Ammon's horn (tissue), 1 donor: ENCODE measurements at regions not wholly inside any gene's neighbourhood (a gene's known extent, or its start where the extent isn't known, plus 50 kb on each side); places are given as distances from the start of the nearest gene placed in this dataset.
A peak's percentile ranks its signal among the peaks of the same experiment; 100 is the strongest.
"Not testable (repeated sequence)": the region's sequence is repeated elsewhere in the genome, so short reads cannot be mapped to it uniquely, and the experiment has no call there.

Experiments used
- DNase-seq: peaks from one replicate; pipeline ENCODE4 v3.0.0-alpha.2; 2016; ENCODE audit warnings: low spot score

- no peak for DNase-seq
These were observed 95.2 kb downstream of the TFAP2C start for GRCh38 chr20:56724241-56724757.

- DNase-seq: no peak
These were observed 100.9 kb downstream of the TFAP2C start for GRCh38 chr20:56730003-56730402.

- peak; percentile 16 for DNase-seq
These were observed 101.9 kb downstream of the TFAP2C start for GRCh38 chr20:56730996-56731395.

- no peak for DNase-seq
These were observed 102.4 kb downstream of the TFAP2C start for GRCh38 chr20:56731476-56731875.

DNA sequence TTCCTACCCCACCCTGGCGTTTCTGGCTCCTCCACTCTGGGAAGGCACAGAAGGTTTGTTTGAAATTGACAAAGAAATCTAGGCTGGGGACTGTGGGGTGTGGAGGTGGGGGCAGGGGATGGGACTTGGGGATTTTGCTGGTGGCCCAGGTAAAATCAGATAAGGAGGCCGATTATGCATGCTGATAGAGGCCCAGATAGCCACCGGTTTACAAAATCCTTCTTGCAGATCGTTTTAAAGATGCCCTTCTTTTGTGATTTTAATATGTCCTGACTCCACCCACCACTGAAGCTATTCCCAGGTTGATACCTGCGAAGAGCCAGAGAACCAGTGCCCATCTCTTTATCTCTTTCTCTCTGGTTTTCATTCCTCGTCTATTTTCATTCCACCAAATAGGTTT lies 104.9 kb downstream of the TFAP2C start:
- DNase-seq: no peak

GRCh38 chr20:56735084-56735642 lies 106.1 kb downstream of the TFAP2C start:
- DNase-seq: peak; percentile 24

DNA sequence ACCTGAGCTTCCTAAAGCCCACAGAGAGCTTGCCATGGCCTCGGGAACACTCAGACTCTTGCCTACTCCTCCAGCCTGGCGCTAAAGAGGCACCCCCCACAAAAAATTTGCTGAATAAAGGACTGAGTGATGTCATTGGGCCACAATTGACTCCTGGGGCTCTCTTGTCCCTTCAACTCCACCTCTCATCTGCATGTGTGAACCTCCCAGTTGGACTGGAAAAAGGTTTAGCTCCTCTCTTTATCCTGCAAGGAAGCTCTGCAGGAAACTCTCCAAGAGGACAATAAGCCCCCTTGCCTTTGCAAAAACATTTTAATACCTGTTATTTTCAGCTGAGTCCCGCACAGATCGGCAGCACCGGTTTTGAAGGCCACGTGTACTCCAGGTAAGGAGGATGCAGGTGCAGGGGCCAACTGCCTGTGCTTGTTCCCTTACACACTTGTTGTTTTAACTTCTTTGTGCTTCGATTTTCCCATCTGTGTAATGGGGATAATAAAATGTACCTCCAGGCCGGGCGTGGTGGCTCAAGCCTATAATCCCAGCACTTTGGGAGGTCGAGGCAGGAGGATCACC lies 107.3 kb downstream of the TFAP2C start:
- no peak for DNase-seq

- not testable (repeated sequence) for DNase-seq
These were observed 115.3 kb downstream of the TFAP2C start for GRCh38 chr20:56744325-56744821.

- DNase-seq: peak; percentile 29
These were observed 119.6 kb downstream of the TFAP2C start for GRCh38 chr20:56748476-56749377.

GRCh38 chr20:56750430-56750829 lies 121.3 kb downstream of the TFAP2C start:
- DNase-seq: peak; percentile 13

GRCh38 chr20:56752274-56752673 lies 123.2 kb downstream of the TFAP2C start:
- DNase-seq: no peak

GRCh38 chr20:56755201-56755600 lies 126.1 kb downstream of the TFAP2C start:
- no peak for DNase-seq

- DNase-seq: not testable (repeated sequence)
These were observed 127.6 kb downstream of the TFAP2C start for GRCh38 chr20:56756658-56757057.

DNA sequence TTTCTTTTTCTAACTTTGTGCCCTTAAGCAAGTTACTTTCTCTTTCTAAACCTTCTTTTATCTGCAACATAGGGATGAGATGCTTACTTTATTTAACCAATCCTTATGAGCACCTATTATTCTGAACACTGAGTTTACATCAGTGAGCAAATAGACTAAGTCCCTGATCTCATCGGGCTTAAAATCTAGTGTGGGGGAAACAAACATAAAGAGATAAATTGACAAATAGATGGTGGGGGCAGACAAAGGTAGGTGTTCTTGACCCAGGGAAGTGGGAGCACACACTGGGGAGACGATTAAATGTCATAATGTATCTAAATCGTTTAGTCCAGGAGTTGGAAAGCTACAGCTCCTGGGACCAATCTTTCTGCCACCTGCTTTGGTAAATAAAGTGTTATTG lies 129.6 kb downstream of the TFAP2C start:
- DNase-seq: no peak

DNA sequence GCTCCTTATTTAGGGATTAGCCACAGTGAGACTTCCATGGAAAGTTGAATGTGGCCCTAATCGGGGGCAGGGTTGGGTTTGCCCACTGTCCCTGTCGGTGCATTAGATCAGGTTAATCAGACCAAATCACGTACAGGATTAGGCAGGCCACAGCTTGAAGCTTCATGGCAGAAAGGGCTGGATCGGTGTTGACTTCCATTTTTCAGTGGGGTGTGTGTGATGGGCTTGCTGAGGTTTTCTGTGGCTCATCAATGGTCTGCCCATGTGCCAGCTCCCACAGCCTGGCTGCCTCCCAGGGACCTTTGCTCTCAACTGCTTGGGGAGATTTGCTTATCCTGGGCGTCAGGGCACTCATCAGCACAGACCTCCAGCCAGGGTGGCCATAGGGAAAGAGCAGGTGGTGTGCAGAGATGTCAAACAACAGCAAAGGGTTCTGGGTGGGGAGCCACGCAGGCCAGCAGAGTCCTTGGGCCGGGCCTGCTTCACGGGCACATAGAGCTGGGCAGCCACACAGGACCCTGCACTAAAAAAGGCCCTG lies 130.7 kb downstream of the TFAP2C start:
- no peak for DNase-seq

GRCh38 chr20:56760610-56761009 lies 131.5 kb downstream of the TFAP2C start:
- DNase-seq: no peak

DNA sequence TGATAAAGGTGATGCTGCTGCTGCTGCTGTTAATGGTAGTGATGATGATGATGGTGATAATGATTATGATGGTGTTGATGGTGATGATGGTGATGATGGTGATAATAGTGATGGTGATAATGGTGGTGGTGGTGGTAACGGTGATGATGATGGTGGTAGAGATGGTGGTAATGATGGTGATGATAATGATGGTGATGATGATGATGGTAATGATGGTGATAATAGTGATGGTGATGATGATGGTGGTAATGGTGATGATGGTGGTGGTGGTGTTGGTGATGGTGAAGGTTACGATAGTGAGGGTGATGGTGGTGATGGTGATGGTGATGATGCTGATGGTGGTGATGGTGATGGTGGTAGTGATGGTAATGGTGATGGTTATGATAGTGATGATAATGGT lies 132.3 kb downstream of the TFAP2C start:
- no peak for DNase-seq

DNA sequence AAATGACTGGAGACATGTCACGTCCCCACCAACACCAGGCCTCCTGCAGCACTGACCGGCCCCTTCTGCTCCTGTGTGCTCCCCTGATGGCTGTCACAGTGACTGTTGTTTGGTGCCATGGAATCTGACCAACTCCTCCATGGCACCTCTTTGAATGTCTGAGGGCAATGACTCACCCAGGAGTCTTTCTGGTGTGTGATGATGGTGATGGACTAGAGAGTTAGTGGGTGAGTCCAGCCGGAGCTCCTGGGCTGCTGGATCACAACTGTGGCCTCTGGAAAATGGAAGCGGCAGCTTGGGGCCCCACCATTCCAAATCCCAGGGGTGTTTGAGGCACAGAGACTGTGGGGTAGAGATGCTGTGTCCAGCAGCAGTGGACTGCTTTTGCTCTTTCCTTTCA lies 133.3 kb downstream of the TFAP2C start:
- no peak for DNase-seq

- no peak for DNase-seq
These were observed 133.7 kb downstream of the TFAP2C start for GRCh38 chr20:56762829-56763228.

DNA sequence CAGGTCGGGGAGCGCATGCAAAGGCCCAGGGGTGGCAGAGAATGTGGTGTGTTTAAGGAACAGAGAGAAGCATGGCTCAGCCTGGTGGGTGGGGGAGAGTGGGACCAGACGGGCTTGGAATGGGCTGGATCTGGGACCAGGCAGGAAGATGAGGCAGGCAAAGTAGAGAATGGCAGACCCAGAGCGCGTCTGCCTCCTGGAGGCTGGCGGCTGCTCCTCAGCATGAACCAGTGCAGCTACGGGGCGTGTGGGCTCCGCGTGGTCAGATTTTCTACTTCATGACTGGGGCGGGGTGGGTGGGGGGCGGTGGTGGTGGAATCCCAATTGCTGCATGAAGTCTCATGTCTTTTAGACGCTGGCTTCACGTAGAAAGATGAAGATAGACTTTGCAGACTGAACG lies 135.6 kb downstream of the TFAP2C start:
- no peak for DNase-seq

DNA sequence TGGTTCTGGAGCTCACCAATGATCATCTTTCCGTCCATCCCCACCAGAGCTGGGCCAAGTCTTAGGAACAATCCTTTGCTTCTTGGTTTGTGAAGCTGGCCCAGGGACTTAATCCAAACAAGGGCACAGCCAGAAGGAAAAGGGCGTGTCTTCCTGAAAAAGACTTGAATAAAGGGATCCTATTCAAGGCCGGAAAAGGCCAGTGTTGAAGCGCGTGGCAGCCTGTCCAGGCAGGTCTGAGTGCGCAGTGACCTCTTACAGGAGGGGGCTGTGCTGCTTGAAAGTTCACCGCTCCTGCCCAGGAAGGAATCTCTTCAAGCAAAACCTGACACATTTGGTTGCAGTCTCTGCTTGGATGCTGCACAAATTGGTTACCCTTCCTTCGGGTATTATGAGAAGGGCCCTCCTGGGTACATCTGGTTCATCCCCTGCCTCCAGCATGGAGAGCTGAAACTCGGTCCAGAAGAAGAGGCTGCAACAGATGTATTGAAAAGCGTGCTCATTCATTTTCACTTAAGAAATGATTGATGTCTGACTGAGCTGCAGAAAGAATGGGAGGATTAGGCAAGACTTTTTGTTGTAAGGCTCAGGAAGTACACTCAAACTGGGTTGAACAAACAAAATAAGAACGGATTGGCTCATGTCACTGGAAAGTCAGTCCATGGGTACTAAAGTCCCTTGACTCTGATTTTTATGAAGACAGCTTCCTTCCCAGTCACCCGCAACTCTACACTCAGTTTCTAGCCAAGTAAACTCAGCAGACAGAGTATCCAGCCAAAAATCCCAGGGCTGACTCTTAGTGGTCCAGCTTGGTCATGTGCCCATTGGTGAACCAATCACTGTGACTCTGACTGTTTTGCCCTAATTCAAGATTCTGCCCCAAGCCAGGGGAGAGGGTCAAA lies 136.3 kb downstream of the TFAP2C start:
- no peak for DNase-seq
